Mucosa of stomach (tissue), 1 donor: ENCODE measurements at regions not wholly inside any gene's neighbourhood (a gene's known extent, or its start where the extent isn't known, plus 50 kb on each side); places are given as distances from the start of the nearest gene placed in this dataset.

Source experiments
- H3K27me3 ChIP-seq: one replicate; pipeline ENCODE4 v1.7.0; 2013; ENCODE audit warnings: mild to moderate bottlenecking, low read length; ENCODE audit not compliant: control insufficient read depth, insufficient read depth
- H3K36me3 ChIP-seq: one replicate; pipeline ENCODE4 v1.7.0; 2013; ENCODE audit warnings: low read length; ENCODE audit not compliant: control insufficient read depth, insufficient read depth
- H3K4me1 ChIP-seq: one replicate; pipeline ENCODE4 v1.7.0; 2013; ENCODE audit warnings: mild to moderate bottlenecking, low read length; ENCODE audit not compliant: control insufficient read depth, insufficient read depth
- H3K4me3 ChIP-seq: one replicate; pipeline ENCODE4 v1.7.0; 2013; ENCODE audit warnings: low read length
- H3K9ac ChIP-seq: one replicate; pipeline ENCODE4 v1.7.0; 2013; ENCODE audit warnings: mild to moderate bottlenecking, low read length, moderate library complexity
- H3K9me3 ChIP-seq: one replicate; pipeline ENCODE4 v1.7.0; 2013; ENCODE audit warnings: mild to moderate bottlenecking, low read length, moderate library complexity; ENCODE audit not compliant: control insufficient read depth
- donor health status: Pancreatic carcinoma.

- H3K27me3 ChIP-seq = no peaks in the 10 kb centered on the region
- H3K9me3 ChIP-seq = no peaks in the 10 kb centered on the region
- H3K9ac ChIP-seq = no peak overlapping the region
- no peak overlapping the region for H3K4me3 ChIP-seq
- no peaks in the 10 kb centered on the region for H3K36me3 ChIP-seq
- no peaks in the 10 kb centered on the region for H3K4me1 ChIP-seq
Measured at GRCh38 chr6:112636650-112637262, 289.6 kb downstream of the RFPL4B start.

- H3K9me3 ChIP-seq = no peaks in the 10 kb centered on the region
- H3K36me3 ChIP-seq = no peaks in the 10 kb centered on the region
- no peaks in the 10 kb centered on the region for H3K4me1 ChIP-seq
- no peaks in the 10 kb centered on the region for H3K27me3 ChIP-seq
- no peak overlapping the region for H3K4me3 ChIP-seq
- H3K9ac ChIP-seq = no peak overlapping the region
Measured at GRCh38 chr6:112639391-112639831, 292.3 kb downstream of the RFPL4B start.

GRCh38 chr6:112640891-112641290, 293.8 kb downstream of the RFPL4B start:
- H3K36me3 ChIP-seq = no peaks in the 10 kb centered on the region
- no peaks in the 10 kb centered on the region for H3K27me3 ChIP-seq
- no peak overlapping the region for H3K4me3 ChIP-seq
- H3K9ac ChIP-seq = no peak overlapping the region
- H3K9me3 ChIP-seq = no peaks in the 10 kb centered on the region
- H3K4me1 ChIP-seq = no peaks in the 10 kb centered on the region

GRCh38 chr6:112649853-112650252, 302.7 kb downstream of the RFPL4B start:
- Histone ChIP-seq H3K36me3 (no peaks in the 10 kb centered on the region), H3K4me3 (no peak overlapping the region), H3K4me1 (no peaks in the 10 kb centered on the region), H3K9me3 (no peaks in the 10 kb centered on the region), H3K9ac (no peak overlapping the region), H3K27me3 (no peaks in the 10 kb centered on the region)

- Histone ChIP-seq H3K27me3 (no peaks in the 10 kb centered on the region), H3K36me3 (no peaks in the 10 kb centered on the region), H3K9me3 (no peaks in the 10 kb centered on the region), H3K4me3 (no peak overlapping the region), H3K9ac (no peak overlapping the region), H3K4me1 (no peaks in the 10 kb centered on the region)
Measured at GRCh38 chr6:112651239-112651638, 304.1 kb downstream of the RFPL4B start.

- H3K27me3 ChIP-seq = no peaks in the 10 kb centered on the region
Measured at GRCh38 chr6:112659912-112660311, 312.8 kb downstream of the RFPL4B start.

GRCh38 chr6:112660626-112661025, 313.5 kb downstream of the RFPL4B start:
- Histone ChIP-seq H3K4me3 (no peak overlapping the region), H3K27me3 (no peaks in the 10 kb centered on the region)

More at GRCh38 chr6:112659912-112660311, 312.8 kb downstream of the RFPL4B start:
- H3K4me1 ChIP-seq = no peaks in the 10 kb centered on the region
- H3K36me3 ChIP-seq = no peaks in the 10 kb centered on the region
- H3K9me3 ChIP-seq = no peaks in the 10 kb centered on the region
- H3K4me3 ChIP-seq = no peak overlapping the region
- H3K9ac ChIP-seq = no peak overlapping the region

GRCh38 chr6:112663698-112664097, 316.6 kb downstream of the RFPL4B start:
- no peak overlapping the region for H3K9ac ChIP-seq
- H3K36me3 ChIP-seq = no peaks in the 10 kb centered on the region
- H3K9me3 ChIP-seq = no peaks in the 10 kb centered on the region
- no peak overlapping the region for H3K4me3 ChIP-seq
- H3K27me3 ChIP-seq = no peaks in the 10 kb centered on the region
- no peaks in the 10 kb centered on the region for H3K4me1 ChIP-seq

More at GRCh38 chr6:112660626-112661025, 313.5 kb downstream of the RFPL4B start:
- H3K9me3 ChIP-seq = no peaks in the 10 kb centered on the region
- no peak overlapping the region for H3K9ac ChIP-seq
- no peaks in the 10 kb centered on the region for H3K36me3 ChIP-seq
- H3K4me1 ChIP-seq = no peaks in the 10 kb centered on the region

GRCh38 chr6:112665114-112665513, 318.0 kb downstream of the RFPL4B start:
- H3K9ac ChIP-seq = no peak overlapping the region
- no peaks in the 10 kb centered on the region for H3K9me3 ChIP-seq
- H3K4me3 ChIP-seq = no peak overlapping the region
- no peaks in the 10 kb centered on the region for H3K4me1 ChIP-seq
- H3K27me3 ChIP-seq = no peaks in the 10 kb centered on the region
- H3K36me3 ChIP-seq = no peaks in the 10 kb centered on the region

- no peaks in the 10 kb centered on the region for H3K4me1 ChIP-seq
- H3K4me3 ChIP-seq = no peak overlapping the region
- H3K27me3 ChIP-seq = no peaks in the 10 kb centered on the region
- H3K9ac ChIP-seq = no peak overlapping the region
- H3K36me3 ChIP-seq = no peaks in the 10 kb centered on the region
- H3K9me3 ChIP-seq = no peaks in the 10 kb centered on the region
Measured at GRCh38 chr6:112665815-112666214, 318.7 kb downstream of the RFPL4B start.

- Histone ChIP-seq H3K4me3 (no peak overlapping the region), H3K4me1 (no peaks in the 10 kb centered on the region)
Measured at GRCh38 chr6:112667427-112667826, 320.3 kb downstream of the RFPL4B start.

GRCh38 chr6:112680091-112680490, 333.0 kb downstream of the RFPL4B start:
- no peaks in the 10 kb centered on the region for H3K9me3 ChIP-seq
- H3K4me3 ChIP-seq = no peak overlapping the region
- H3K27me3 ChIP-seq = no peaks in the 10 kb centered on the region
- no peaks in the 10 kb centered on the region for H3K4me1 ChIP-seq
- H3K36me3 ChIP-seq = no peaks in the 10 kb centered on the region
- H3K9ac ChIP-seq = no peak overlapping the region

More at GRCh38 chr6:112667427-112667826, 320.3 kb downstream of the RFPL4B start:
- Histone ChIP-seq H3K9ac (no peak overlapping the region), H3K36me3 (no peaks in the 10 kb centered on the region), H3K27me3 (no peaks in the 10 kb centered on the region), H3K9me3 (no peaks in the 10 kb centered on the region)

GRCh38 chr6:112682071-112682470, 334.9 kb downstream of the RFPL4B start:
- H3K36me3 ChIP-seq = no peaks in the 10 kb centered on the region
- no peak overlapping the region for H3K4me3 ChIP-seq
- no peaks in the 10 kb centered on the region for H3K27me3 ChIP-seq
- H3K4me1 ChIP-seq = no peaks in the 10 kb centered on the region
- no peak overlapping the region for H3K9ac ChIP-seq
- no peaks in the 10 kb centered on the region for H3K9me3 ChIP-seq
